Mesenchymal stem cell (in vitro differentiated cells and primary cell): ENCODE measurements at regions not wholly inside any gene's neighbourhood (a gene's known extent, or its start where the extent isn't known, plus 50 kb on each side); places are given as distances from the start of the nearest gene placed in this dataset.
"Not testable (repeated sequence)": the region's sequence is repeated elsewhere in the genome, so short reads cannot be mapped to it uniquely, and the experiment has no call there.

Source experiments
- DNase-seq: peaks from one replicate; pipeline ENCODE4 v3.0.0-alpha.2; 2013
- H2AFZ ChIP-seq: one replicate; pipeline ENCODE4 v1.6.1; 2013; ENCODE audit warnings: low read depth, mild to moderate bottlenecking, control low read depth, inconsistent platforms, low read length, moderate library complexity
- H2AK5ac ChIP-seq: 2 replicates; pipeline ENCODE4 v1.6.1; 2013; ENCODE audit warnings: low read length, moderate library complexity, mild to moderate bottlenecking, inconsistent platforms; ENCODE audit not compliant: severe bottlenecking
- H2BK120ac ChIP-seq: one replicate; pipeline ENCODE4 v1.6.1; 2013; ENCODE audit warnings: low read depth, mild to moderate bottlenecking, inconsistent platforms, low read length, moderate library complexity
- H2BK12ac ChIP-seq, 2 experiments: one replicate each; pipeline ENCODE4 v1.6.1; 2013; ENCODE audit warnings: inconsistent platforms in 2 of 2, low read length in 2 of 2, mild to moderate bottlenecking in 2 of 2, moderate library complexity in 2 of 2, control low read depth in 1 of 2
- H2BK15ac ChIP-seq: one replicate; pipeline ENCODE4 v1.6.1; 2013; ENCODE audit warnings: mild to moderate bottlenecking, low read depth, inconsistent platforms; ENCODE audit not compliant: poor library complexity, severe bottlenecking
- H2BK5ac ChIP-seq: 2 replicates; pipeline ENCODE4 v1.6.1; 2013; ENCODE audit warnings: low read depth, mild to moderate bottlenecking, low read length, control low read depth, inconsistent platforms; ENCODE audit not compliant: poor library complexity, severe bottlenecking
- H3K14ac ChIP-seq, 2 experiments: one replicate each; pipeline ENCODE4 v1.6.1; 2013; ENCODE audit warnings: inconsistent platforms in 2 of 2, low read length in 2 of 2, control low read depth in 1 of 2, mild to moderate bottlenecking in 1 of 2, moderate library complexity in 1 of 2
- H3K18ac ChIP-seq, 2 experiments: one replicate each; pipeline ENCODE4 v1.6.1; 2013; ENCODE audit warnings: inconsistent platforms in 2 of 2, low read length in 2 of 2, control low read depth in 1 of 2, low read depth in 1 of 2, mild to moderate bottlenecking in 1 of 2
- H3K23ac ChIP-seq, 2 experiments: one replicate each; pipeline ENCODE4 v1.6.1; 2013; ENCODE audit warnings: inconsistent platforms in 2 of 2, low read length in 2 of 2, mild to moderate bottlenecking in 2 of 2, moderate library complexity in 2 of 2, control low read depth in 1 of 2
- H3K27ac ChIP-seq: 2 replicates; pipeline ENCODE4 v1.5.1; 2013; ENCODE audit warnings: mild to moderate bottlenecking, moderate library complexity, low read length, control low read depth, inconsistent platforms; ENCODE audit not compliant: poor library complexity, severe bottlenecking
- H3K27me3 ChIP-seq, 2 experiments: 2 replicates each; pipeline versions ENCODE4 v1.6.1 to v1.7.0; 2013; ENCODE audit warnings: low read length in 2 of 2, mild to moderate bottlenecking in 2 of 2, moderate library complexity in 2 of 2, control low read depth in 1 of 2, inconsistent platforms in 1 of 2; ENCODE audit not compliant: control insufficient read depth in 1 of 2, insufficient read depth in 1 of 2
- H3K36me3 ChIP-seq, 2 experiments: 2 replicates each; pipeline versions ENCODE4 v1.6.1 to v1.7.0; 2013; ENCODE audit warnings: low read length in 2 of 2, control low read depth in 1 of 2, inconsistent platforms in 1 of 2, low read depth in 1 of 2, mild to moderate bottlenecking in 1 of 2; ENCODE audit not compliant: insufficient read depth in 2 of 2, control insufficient read depth in 1 of 2
- H3K4ac ChIP-seq, 2 experiments: one replicate each; pipeline ENCODE4 v1.6.1; 2013; ENCODE audit warnings: inconsistent platforms in 2 of 2, low read length in 2 of 2, mild to moderate bottlenecking in 2 of 2, moderate library complexity in 2 of 2, control low read depth in 1 of 2, low read depth in 1 of 2
- H3K4me1 ChIP-seq: 2 replicates; pipeline ENCODE4 v1.6.1; 2013; ENCODE audit warnings: low read depth, low read length, control low read depth; ENCODE audit not compliant: control insufficient read depth, insufficient read depth
- H3K4me2 ChIP-seq: 2 replicates; pipeline ENCODE4 v1.6.1; 2013; ENCODE audit warnings: low read length, mild to moderate bottlenecking, inconsistent platforms; ENCODE audit not compliant: poor library complexity, severe bottlenecking
- H3K4me3 ChIP-seq, 2 experiments: 2 replicates each; pipeline versions ENCODE4 v1.5.1 to v1.7.0; 2013; ENCODE audit warnings: low read length in 2 of 2, mild to moderate bottlenecking in 2 of 2, control low read depth in 1 of 2, low read depth in 1 of 2; ENCODE audit not compliant: insufficient read depth in 1 of 2
- H3K79me1 ChIP-seq: replicated peaks from 2 replicates; pipeline ENCODE4 v1.6.1; 2013; ENCODE audit warnings: mild to moderate bottlenecking, control low read depth, low read length, inconsistent platforms; ENCODE audit not compliant: poor library complexity, severe bottlenecking
- H3K9ac ChIP-seq: 2 replicates; pipeline ENCODE4 v1.7.0; 2013; ENCODE audit warnings: mild to moderate bottlenecking, low read length, moderate library complexity
- H3K9me3 ChIP-seq: 2 replicates; pipeline ENCODE4 v1.7.0; 2013; ENCODE audit warnings: mild to moderate bottlenecking, low read length; ENCODE audit not compliant: control insufficient read depth
- H4K8ac ChIP-seq: one replicate; pipeline ENCODE4 v1.6.1; 2013; ENCODE audit warnings: inconsistent platforms, mild to moderate bottlenecking, low read length, moderate library complexity
- H4K91ac ChIP-seq: one replicate; pipeline ENCODE4 v1.6.1; 2013; ENCODE audit warnings: mild to moderate bottlenecking, low read length, inconsistent platforms
- WGBS: methylation state at CpG from one replicate; pipeline ENCODE4 v1.1.7; 2013; ENCODE audit warnings: mixed read lengths; 5-methylcytosine and 5-hydroxymethylcytosine counted together

DNA sequence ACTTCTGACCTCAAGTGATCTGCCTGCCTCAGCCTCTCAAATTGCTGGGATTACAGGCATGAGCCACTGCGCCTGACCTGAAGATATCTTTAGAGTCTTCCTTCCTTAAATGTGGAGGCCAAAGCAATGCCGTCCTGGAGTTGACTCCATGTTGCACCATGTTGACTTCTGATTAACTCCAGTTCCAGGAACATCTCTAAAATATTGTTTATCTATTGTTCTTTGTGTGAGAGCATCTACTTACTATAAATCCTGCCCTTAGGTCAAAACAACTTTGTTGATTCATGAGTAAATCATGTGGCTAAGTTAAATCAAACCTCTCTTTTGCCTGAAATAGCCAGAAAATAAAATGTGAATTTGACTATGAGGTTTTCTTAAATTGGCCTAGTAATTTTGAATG lies 56.6 kb upstream of the CAPRIN1 start:
- Histone ChIP-seq H3K18ac (no peak overlapping the region), H3K27me3 (peaks cover 16% of the 10 kb centered on the region in 2 experiments), H3K4me3 (no peak overlapping the region), H2AK5ac (no peak overlapping the region), H3K27ac (no peak overlapping the region), H2AFZ (no peak overlapping the region), H2BK12ac (no peak overlapping the region), H3K4me1 (peaks cover 6% of the 10 kb centered on the region), H3K14ac (no peak overlapping the region), H4K8ac (no peak overlapping the region), H4K91ac (no peak overlapping the region), H2BK120ac (no peak overlapping the region), H3K9me3 (no peaks in the 10 kb centered on the region), H3K9ac (no peak overlapping the region), H3K36me3 (no peaks in the 10 kb centered on the region), H3K4me2 (no peak overlapping the region), H3K23ac (no peak overlapping the region), H2BK15ac (no peak overlapping the region), H3K4ac (no peak overlapping the region), H2BK5ac (no peak overlapping the region), H3K79me1 (no peaks in the 10 kb centered on the region)
- WGBS, result 100% methylated on average over 1 of the region's 2 CpGs
- DNase-seq, result no peak

DNA sequence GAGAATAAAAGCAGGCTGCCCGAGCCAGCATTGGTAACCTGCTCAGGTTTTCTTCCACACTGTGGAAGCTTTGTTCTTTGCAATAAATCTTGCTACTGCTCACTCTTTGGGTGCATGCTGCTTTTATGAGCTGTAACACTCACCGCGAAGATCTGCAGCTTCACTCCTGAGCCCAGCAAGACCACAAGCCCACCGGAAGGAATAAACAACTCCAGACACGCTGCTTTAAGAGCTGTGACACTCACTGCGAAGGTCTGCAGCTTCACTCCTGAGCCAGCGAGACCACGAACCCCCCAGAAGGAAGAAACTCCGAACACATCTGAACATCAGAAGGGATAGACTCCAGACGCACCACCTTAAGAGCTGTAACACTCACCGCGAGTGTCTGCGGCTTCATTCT lies 60.4 kb upstream of the CAPRIN1 start:
- not testable (repeated sequence) for DNase-seq

DNA sequence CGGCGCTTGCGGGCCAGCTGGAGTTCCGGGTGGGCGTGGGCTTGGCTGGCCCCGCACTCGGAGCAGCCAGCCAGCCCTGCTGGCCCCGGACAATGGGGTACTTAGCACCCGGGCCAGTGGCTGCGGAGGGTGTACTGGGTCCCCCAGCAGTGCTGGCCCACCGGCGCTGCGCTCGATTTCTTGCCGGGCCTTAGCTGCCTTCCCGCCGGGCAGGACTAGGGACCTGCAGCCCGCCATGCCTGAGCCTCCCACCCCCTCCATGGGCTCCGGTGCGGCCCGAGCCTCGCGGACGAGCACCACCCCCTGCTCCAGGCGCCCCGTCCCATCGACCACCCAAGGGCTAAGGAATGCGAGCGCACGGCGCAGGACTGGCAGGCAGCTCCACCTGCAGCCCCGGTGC lies 61.4 kb upstream of the CAPRIN1 start:
- not testable (repeated sequence) for H3K4me2 ChIP-seq, H3K23ac ChIP-seq, H3K4ac ChIP-seq, H3K36me3 ChIP-seq, H2BK12ac ChIP-seq, H3K18ac ChIP-seq, H3K9me3 ChIP-seq, DNase-seq, H2AFZ ChIP-seq, H3K4me1 ChIP-seq, H2AK5ac ChIP-seq, H4K8ac ChIP-seq, H2BK120ac ChIP-seq, H3K27ac ChIP-seq, H3K79me1 ChIP-seq, H3K9ac ChIP-seq, H4K91ac ChIP-seq, H2BK15ac ChIP-seq, H3K14ac ChIP-seq, H2BK5ac ChIP-seq, H3K4me3 ChIP-seq
- peaks cover 3 to 25% of the 10 kb centered on the region in 2 experiments for H3K27me3 ChIP-seq
- 95% methylated on average over 22 of the region's 32 CpGs for WGBS

More for the DNA sequence above, 60.4 kb upstream of the CAPRIN1 start:
- not testable (repeated sequence) for H4K8ac ChIP-seq, H3K23ac ChIP-seq, H3K9me3 ChIP-seq, H4K91ac ChIP-seq, H2BK5ac ChIP-seq, H2BK15ac ChIP-seq, H3K4ac ChIP-seq, H2BK120ac ChIP-seq, H3K9ac ChIP-seq, H3K4me3 ChIP-seq, H3K36me3 ChIP-seq, H3K18ac ChIP-seq, H2BK12ac ChIP-seq, H3K27ac ChIP-seq, H2AK5ac ChIP-seq, H2AFZ ChIP-seq, H3K14ac ChIP-seq, H3K4me1 ChIP-seq, H3K4me2 ChIP-seq, H3K79me1 ChIP-seq
- peaks cover 7 to 28% of the 10 kb centered on the region in 2 experiments for H3K27me3 ChIP-seq
- 51% methylated on average over 13 of the region's 13 CpGs for WGBS

DNA sequence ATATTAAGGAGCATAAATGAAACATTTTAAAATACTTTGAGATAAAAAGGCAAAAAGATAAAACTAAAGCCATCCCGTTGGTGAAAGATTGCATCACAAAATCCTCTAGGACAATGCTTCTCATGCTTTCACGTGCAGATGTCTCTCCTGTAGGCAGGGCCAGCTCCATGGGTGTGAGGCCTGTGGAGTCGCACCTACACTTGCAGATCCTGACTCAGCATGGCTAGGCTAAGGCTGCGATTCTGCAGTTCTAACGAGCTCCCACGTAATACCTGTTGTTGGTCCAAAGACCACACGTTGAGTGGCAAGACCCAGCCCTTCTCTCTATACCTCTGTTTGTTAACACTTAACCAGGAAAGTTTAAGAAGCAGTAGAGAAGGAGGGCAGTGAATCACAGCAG lies 62.1 kb upstream of the CAPRIN1 start:
- 79% methylated on average over 5 of the region's 7 CpGs for WGBS
- H3K27me3 ChIP-seq, result peaks cover 3 to 25% of the 10 kb centered on the region in 2 experiments
- no peak overlapping the region for H3K4ac ChIP-seq

More for the DNA sequence above, 62.1 kb upstream of the CAPRIN1 start:
- Histone ChIP-seq H3K9ac (no peak overlapping the region), H3K79me1 (no peaks in the 10 kb centered on the region), H2AK5ac (no peak overlapping the region), H4K8ac (no peak overlapping the region), H3K18ac (no peak overlapping the region), H3K27ac (no peak overlapping the region), H3K4me3 (no peak overlapping the region), H2BK15ac (no peak overlapping the region), H3K4me1 (no peaks in the 10 kb centered on the region), H2BK12ac (no peak overlapping the region), H3K36me3 (no peaks in the 10 kb centered on the region), H4K91ac (no peak overlapping the region), H3K4me2 (no peak overlapping the region), H2AFZ (no peak overlapping the region), H2BK5ac (no peak overlapping the region), H2BK120ac (no peak overlapping the region), H3K9me3 (no peaks in the 10 kb centered on the region), H3K23ac (no peak overlapping the region), H3K14ac (no peak overlapping the region)
- no peak for DNase-seq
